Mucosa of gallbladder (tissue), 1 donor: ENCODE measurements at regions not wholly inside any gene's neighbourhood (a gene's known extent, or its start where the extent isn't known, plus 50 kb on each side); places are given as distances from the start of the nearest gene placed in this dataset.
"Not testable (repeated sequence)": the region's sequence is repeated elsewhere in the genome, so short reads cannot be mapped to it uniquely, and the experiment has no call there.

Source experiments
- DNase-seq: peaks from one replicate; pipeline ENCODE4 v3.0.0-alpha.2; 2020; ENCODE audit warnings: low spot score
- donor health status: DM: no; HTN: no; CAD: no.

- DNase-seq: no peak
These were observed 768.6 kb downstream of the UQCRFS1 start for GRCh38 chr19:28444362-28444761.

DNA sequence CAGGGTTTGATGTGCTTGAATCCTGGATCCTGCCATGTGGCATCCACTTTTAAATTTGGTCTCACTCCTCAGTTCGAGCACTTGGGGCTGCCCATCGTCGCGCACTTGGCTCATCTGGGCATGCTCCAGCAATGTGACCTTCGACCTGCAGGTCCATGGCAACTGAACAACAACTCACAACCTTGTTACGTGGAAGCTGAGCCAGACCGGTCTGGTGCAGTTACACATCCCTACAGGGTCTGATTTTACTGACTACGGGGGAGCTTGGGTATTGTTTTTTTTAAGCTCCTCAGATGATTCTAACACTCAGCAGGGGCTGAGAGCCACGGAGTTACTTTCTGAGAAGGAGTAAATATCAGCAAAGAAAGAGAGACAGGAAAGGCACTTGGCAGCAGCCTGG lies 769.6 kb downstream of the UQCRFS1 start:
- DNase-seq: no peak

- no peak for DNase-seq
These were observed 775.3 kb downstream of the UQCRFS1 start for GRCh38 chr19:28437390-28438346.

DNA sequence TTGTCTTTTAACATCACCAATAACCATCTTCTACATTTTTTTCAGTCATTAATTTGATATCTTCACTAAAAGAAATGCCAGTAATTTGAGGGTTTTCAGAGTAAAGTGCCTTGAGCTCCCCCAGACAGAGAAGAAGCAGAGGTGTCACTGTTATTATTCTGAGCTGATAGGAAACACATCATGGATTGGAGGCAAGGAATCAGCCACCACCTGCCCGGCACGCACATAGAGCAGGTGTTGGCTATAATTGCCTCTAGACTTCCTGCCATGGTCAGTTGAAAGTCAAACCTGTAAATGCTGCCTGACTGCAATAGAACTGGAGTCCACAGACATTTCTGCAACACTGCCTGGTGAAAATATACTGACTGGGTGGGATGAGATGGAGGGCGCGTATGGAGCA lies 776.6 kb downstream of the UQCRFS1 start:
- DNase-seq: no peak

DNA sequence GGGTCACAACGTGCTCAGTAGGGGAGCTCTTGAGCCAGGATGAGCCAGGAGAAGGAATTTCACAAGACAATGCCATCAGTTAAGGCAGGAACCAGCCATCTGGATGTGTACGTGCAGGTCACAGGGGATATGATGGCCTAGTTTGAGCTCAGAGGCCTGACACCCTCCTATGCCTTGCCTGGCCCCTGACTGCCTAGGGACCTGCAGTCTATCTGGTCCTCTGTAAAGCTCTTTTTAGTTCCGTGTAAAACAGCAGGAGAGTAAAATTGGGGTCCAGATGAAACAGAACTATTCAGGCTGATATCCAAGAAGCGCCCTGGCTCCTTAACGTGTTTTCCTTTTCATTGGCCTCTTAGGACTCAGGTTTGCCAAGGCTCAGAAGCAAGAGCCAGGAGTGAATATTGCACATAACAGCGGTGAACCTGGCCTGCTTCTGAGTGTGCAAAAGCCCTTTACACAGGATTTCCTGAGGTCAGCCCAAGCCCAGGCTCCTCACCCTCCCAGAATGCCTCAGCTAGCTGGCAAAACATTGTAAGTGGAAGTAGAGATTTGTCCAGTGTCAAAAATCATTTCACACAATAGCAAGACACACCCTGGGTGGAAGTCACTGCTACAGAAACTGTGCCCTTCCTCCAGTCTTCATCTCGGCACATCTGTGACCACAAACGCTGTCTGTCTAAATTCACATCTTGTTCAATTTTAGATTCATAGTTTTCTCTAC lies 777.2 kb downstream of the UQCRFS1 start:
- no peak for DNase-seq

DNA sequence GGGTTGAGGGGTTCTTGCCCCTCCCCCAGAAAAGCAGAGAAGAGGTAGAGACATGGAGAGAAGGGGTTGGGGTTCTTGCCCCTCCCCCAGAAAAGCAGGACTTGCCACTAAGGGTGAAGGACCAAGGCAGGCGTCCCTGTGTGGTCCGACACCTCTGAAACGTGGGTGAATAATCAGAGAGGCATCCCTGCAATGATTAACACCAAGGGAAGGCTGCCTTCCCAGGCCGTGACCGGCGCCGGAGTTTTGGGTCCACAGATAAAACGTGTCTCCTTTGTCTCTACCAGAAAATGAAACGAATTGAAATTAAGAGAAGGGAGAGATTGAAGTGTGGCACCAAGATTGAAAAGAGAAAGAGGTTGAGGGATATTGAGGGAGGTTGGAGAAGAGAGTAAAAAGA lies 778.2 kb downstream of the UQCRFS1 start:
- not testable (repeated sequence) for DNase-seq

DNA sequence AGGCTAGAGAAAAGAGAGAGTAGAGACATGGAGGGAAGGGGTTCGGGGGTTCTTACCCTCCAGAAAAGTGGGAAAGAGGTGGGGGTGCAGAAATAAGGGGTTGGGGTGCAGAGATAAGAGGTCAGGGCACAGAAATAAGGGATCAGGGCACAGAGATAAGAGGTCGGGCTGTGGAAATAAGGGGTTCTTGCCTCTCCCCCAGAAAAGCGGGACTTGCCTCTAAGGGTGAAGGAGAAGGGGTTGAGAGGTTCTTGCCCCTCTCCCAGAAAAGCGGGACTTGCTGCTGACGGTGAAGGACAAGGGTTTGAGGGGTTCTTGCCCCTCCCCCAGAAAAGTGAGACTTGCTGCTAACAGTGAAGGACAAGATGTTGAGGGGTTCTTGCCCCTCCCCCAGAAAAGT lies 778.6 kb downstream of the UQCRFS1 start:
- not testable (repeated sequence) for DNase-seq

GRCh38 chr19:28433166-28433565 lies 779.8 kb downstream of the UQCRFS1 start:
- not testable (repeated sequence) for DNase-seq

DNA sequence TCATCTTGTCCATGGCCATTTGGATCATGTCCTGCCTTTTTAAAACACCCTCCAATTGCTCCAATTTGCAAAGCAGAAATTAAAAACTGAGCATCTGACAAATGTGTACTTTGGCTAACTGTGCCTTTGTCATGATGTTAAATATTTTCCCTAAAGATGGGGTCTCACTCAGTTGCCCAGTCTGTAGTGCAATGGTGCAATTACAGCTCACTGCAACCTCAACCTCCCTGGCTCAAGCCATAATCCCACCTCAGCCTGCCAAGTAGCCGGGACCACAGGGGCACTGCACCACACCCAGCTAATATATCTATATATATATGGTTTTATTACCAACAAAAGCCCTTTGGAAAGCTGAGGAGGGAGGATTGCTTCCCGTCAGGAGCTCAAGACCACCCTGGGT lies 782.7 kb downstream of the UQCRFS1 start:
- DNase-seq: no peak

GRCh38 chr19:28429356-28429755 lies 783.6 kb downstream of the UQCRFS1 start:
- no peak for DNase-seq

GRCh38 chr19:28428663-28429348 lies 784.1 kb downstream of the UQCRFS1 start:
- no peak for DNase-seq

GRCh38 chr19:28427376-28428083 lies 785.4 kb downstream of the UQCRFS1 start:
- DNase-seq: no peak

DNA sequence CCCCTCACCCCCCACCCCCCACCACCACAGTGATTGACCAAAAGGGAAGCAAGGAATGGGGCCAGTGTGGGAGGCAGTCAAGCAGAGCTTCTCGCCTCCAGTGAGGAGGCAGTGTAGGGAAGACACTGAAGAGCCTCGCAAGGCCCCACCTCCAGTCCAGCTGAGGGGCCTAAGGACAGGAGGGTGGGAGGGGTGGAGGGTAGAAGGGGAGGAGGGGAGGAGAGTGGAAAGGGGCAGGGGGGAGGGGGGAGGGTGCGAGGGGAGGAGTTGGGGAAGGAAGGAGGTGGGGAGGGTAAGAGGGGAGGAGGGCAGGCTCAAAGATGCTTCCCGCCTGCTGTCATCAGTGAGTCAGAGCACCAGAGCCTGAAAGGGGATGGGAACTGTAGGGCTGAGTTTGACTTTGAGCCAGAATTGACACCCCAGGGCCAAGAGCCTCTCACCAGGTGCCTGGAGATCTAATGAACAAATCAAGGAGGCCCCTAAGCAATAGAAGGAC lies 786.2 kb downstream of the UQCRFS1 start:
- DNase-seq: no peak

GRCh38 chr19:28426110-28426729 lies 786.7 kb downstream of the UQCRFS1 start:
- no peak for DNase-seq

- no peak for DNase-seq
These were observed 787.7 kb downstream of the UQCRFS1 start for GRCh38 chr19:28425046-28425931.

DNA sequence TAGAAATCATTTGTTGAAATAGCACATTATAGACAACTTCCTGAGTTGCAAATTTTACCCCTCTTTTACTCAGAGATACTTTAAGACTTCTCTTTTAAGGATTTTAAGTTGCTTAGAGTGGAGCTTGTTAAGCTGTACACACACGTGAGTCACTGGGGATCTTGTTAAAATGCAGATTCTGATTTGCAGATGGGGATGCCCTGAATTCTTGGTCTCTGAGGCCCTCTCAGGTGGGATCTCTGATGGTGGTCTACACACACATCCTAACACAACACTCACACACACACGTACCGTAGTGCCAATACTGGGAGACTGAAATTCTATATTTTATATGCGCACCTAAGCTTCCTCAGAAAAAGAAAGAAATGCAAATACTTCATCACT lies 788.3 kb downstream of the UQCRFS1 start:
- DNase-seq: no peak

GRCh38 chr19:28424077-28424476 lies 788.9 kb downstream of the UQCRFS1 start:
- no peak for DNase-seq

GRCh38 chr19:28422791-28423650 lies 789.9 kb downstream of the UQCRFS1 start:
- no peak for DNase-seq

GRCh38 chr19:28422046-28422445 lies 790.9 kb downstream of the UQCRFS1 start:
- no peak for DNase-seq
